Activated T-helper 1 cell treated with anti-CD3 and anti-CD28 coated beads, Interleukin-2, amount 50 U/mL, for 16 hours (primary cell): ENCODE measurements at regions not wholly inside any gene's neighbourhood (a gene's known extent, or its start where the extent isn't known, plus 50 kb on each side); places are given as distances from the start of the nearest gene placed in this dataset.

Source experiments
- DNase-seq, 2 donors: peaks; one replicate each; pipeline ENCODE4 v3.0.0-alpha.2; 2020; ENCODE audit warnings: low read depth in 1 of 2, low spot score in 1 of 2

DNA sequence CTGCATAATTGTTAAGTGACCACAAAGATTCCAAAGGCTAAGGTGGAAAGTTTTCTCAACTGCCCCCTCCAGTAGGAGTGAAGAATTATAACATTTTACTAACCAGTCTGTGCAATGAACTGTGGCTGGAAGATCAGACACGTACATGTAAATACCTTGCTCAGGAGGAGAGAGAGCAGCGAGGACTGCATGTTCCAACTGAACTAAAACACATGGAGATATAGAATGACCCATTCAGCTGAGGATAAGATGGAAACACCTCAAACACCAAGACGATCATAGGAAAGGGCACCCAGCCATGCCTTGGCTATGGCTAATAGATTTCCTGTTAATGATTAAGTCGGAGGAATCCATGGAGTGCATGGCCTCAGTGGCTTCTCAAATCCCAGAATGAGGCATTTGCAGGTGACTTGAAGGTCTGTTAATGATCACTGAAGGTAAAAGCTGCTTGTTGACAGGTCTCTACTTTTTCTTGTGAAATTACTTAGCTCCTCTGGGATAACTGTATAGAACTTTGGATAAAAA, 875.6 kb downstream of the TFAP2A start:
- DNase-seq, result no peak

DNA sequence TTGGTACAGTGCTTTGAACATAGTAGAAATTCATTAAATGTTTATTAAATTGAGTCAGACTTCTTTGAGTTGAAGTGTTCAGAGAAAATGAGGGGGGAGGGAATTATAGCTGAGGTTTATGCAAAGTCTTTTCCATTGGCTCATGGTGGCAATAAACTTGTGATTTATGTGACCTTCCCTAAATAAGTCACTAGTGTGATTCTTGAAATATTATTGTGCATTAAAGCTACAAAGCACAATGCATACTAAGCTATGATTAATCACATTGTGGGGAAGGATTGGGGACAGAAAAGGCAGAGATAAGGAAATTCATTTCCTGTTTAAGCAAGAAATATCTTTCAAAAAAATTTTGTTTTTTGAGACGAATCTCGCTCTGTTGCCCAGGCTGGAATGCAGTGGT, 877.5 kb downstream of the TFAP2A start:
- DNase-seq, result no peak

- no peak for DNase-seq
These were observed 879.8 kb downstream of the TFAP2A start for GRCh38 chr6:9535106-9535505.

GRCh38 chr6:9532621-9533557, 882.0 kb downstream of the TFAP2A start:
- no peak for DNase-seq

- DNase-seq, result no peak
These were observed 887.1 kb downstream of the TFAP2A start for GRCh38 chr6:9527679-9528286.

DNA sequence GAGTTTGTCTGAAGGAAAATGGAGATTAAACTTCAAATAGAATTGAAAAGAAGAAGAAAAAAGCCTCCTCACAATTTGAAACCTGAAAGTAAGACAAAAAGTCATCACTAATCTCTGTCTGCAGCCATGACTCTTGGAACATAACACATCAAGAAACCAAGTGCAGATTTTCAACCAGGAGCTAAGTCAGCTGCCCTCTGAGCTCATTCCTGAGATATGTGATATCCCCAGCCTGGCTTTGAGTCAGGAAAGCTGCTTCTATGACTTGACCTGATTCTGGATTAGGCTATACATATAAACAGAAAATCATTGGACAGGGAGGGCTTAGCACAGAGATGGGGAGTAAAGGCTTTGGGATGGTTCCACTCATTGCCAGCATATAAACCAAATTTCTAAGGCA, 891.4 kb downstream of the TFAP2A start:
- DNase-seq, result no peak

GRCh38 chr6:9522101-9522500, 892.8 kb downstream of the TFAP2A start:
- no peak for DNase-seq

DNA sequence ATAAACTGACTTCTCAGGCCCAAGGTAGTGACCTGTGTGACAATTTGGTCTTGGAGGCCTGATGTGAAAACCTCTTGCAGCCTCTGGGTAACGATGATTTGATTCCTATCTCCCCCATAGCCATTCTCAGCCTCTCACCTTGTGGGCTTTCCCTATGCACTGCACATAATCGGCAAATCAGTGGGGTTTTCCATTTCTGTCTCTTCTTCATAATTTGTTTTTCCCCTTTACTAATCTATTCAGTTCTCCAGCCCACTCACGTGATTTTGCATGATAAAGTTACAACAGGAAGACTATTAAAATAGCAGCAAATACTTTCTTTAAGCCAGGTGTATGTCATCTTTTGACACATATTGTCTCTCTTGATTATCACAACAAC, 893.7 kb downstream of the TFAP2A start:
- no peak for DNase-seq

- DNase-seq, result no peak
These were observed 894.3 kb downstream of the TFAP2A start for GRCh38 chr6:9520417-9521151.

DNA sequence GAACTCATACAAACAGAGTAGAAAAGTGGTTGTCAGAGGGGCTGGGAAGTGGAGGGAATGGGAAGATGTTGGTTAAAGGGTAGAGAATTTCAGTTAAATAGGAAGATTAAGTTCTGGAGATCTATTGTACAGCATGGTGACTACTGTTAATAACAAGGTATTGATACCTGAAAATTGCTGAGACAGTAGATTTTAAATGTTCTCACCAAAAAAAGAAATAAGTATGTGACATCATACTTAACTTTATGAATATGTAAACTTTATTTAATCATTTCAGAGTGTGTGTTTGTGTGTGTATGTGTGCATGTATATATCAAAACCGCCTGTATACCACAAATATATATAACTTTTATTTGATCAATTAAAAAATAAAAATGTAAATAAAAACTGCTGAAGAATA, 896.4 kb downstream of the TFAP2A start:
- DNase-seq, result no peak

- no peak for DNase-seq
These were observed 897.1 kb downstream of the TFAP2A start for GRCh38 chr6:9517806-9518205.

DNA sequence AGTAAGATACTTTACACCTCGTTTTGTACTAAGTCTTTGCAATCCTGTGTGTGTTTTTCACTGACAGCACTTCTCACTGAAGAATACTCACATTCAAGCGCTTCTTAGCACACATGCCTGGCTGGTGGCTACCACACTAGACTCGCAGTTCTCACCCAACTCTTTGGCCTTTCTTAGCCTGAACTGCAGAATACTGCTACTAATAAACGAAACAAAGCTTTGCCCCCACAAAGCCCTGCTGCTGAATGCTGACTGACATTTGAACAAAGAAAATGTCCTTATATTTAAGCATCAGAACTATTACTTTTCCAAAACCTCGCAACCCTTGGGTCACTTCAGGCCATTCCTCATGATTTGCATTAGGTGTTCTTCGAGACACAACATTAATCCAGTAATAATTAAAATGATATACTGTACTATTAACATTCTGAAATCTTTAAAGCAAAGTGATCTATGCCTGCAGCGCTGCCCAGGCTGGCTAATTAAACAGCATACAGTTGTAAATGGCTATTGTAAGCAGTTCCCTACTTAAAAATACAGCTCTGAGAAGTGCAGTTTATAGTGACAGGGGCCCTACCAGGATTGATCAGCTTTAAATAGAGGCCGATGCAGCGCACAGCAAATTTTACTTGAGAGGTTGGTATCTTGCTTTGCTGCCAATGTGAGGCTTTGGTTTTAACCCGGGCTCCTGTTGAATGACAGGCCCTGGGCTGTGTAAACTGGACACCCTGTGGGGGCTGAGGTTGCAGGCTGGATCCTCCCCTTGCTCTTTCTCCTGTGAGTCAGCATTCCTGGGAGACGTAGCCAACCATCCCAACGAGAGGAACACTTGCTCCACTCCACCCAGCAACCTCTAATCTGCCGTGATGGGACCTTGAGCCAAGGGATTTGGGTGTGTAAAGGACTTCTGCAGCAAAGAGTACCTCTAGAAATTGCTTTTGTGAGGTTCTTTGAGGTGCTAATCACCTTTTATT, 899.0 kb downstream of the TFAP2A start:
- no peak for DNase-seq

- DNase-seq, result no peak
These were observed 900.7 kb downstream of the TFAP2A start for GRCh38 chr6:9514146-9514545.

GRCh38 chr6:9511157-9511556, 903.7 kb downstream of the TFAP2A start:
- DNase-seq, result no peak

DNA sequence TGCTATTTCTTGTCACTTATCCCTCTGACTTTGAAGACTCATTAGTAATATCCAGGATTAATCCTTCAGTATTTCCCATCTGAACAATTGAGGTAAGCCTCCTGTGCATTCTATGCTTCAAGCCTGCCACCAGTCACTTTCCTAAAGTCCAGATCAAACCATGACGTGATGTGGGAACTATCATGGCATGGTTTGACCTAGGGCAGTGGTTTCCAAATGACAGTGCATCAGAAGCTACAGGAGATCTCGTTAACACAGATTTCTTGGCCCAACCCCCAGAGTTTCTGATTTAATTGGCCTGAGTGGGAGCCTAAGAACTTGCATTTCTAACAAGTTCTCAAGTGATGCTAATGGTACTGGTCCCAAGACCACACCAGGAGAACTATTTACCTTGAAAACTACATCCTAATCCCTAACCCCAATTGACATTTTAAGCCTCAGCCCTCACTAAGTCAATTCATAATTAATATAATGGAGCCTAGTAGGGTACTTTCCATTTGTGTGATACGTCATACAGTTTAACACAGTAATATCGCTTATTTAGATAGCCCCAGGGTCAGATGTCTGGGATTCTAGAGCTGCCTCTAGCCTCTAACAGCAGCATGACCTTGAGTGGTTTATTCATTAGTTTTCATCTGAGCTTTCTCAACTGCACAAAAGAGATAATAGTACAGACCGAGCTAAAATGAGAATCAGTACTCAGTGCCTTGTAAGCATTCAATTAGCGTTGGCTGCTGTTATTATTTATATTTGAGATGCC, 907.6 kb downstream of the TFAP2A start:
- no peak for DNase-seq

DNA sequence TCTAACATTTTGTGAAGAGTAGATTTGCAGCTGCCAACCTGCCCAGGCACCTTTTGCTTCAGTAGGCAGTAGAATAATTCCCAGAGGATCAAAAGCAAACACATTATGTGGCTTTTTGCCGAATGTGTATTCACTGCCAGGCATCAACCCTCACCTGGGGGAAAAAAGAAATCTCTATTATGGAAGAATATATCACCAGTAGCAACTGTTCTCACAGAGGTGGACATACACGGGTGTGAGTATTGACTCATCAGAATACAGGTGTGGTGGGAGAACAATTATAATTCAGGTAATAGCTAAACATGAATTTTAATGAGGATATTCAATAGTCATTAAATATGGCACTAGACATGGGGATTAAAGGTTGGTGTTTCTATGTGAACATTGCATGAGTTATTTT, 910.7 kb downstream of the TFAP2A start:
- no peak for DNase-seq

GRCh38 chr6:9503111-9503761, 911.6 kb downstream of the TFAP2A start:
- no peak for DNase-seq

DNA sequence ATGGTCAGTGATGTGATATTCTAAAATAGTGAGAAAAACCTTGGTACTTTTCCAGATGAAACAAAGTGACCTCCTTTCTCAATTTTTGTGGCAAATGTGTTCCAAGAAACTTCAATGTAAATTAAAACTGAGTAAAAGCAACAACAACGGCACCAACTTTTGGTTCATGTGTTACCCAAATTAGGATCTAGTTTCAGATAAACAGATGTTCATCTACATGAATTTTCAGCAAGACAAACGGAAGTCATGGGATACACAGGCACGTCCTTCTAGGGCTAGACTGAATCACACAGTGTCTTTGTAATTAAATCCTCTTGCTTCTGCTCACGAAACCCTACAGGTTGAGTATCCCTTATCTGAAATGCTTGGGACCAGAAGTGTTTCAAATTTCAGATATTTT, 915.2 kb downstream of the TFAP2A start:
- no peak for DNase-seq

DNA sequence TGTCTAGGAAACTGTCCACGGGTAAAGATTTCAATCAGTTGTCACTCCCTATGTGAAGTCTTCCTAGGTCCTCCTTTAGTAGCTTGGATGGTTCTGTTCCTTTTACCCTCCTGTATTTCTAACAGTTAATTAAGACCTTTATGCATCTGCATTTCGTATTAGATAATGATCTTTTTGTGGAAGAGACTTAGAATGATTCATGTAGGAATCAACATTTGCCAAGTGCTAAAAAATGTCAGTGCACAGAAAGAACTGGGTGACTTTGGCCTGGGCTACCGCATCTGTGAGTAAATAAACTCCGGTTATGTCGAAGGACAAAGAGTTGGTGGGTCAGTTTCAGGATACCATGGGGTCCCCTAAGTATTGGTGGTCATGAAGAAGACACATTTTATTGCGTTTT, 918.0 kb downstream of the TFAP2A start:
- no peak for DNase-seq
